ENCODE measurements at regions not wholly inside any gene's neighbourhood (a gene's known extent, or its start where the extent isn't known, plus 50 kb on each side); places are given as distances from the start of the nearest gene placed in this dataset.
"Not testable (repeated sequence)": the region's sequence is repeated elsewhere in the genome, so short reads cannot be mapped to it uniquely, and the experiment has no call there.

- no peak for TF ChIP-seq ESRRG (CRISPR knock-in tag; IDR thresholded peaks at IDR 0.05)
- TF ChIP-seq, protein P1, sequence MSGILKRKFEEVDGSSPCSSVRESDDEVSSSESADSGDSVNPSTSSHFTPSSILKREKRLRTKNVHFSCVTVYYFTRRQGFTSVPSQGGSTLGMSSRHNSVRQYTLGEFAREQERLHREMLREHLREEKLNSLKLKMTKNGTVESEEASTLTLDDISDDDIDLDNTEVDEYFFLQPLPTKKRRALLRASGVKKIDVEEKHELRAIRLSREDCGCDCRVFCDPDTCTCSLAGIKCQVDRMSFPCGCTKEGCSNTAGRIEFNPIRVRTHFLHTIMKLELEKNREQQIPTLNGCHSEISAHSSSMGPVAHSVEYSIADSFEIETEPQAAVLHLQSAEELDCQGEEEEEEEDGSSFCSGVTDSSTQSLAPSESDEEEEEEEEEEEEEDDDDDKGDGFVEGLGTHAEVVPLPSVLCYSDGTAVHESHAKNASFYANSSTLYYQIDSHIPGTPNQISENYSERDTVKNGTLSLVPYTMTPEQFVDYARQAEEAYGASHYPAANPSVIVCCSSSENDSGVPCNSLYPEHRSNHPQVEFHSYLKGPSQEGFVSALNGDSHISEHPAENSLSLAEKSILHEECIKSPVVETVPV (CRISPR knock-in tag; IDR thresholded peaks at IDR 0.05), result no peak
- TF ChIP-seq ZNF565 (CRISPR knock-in tag; conservative IDR thresholded peaks at IDR 0.05; ENCODE audit: low read depth), result no peak
- TF ChIP-seq ZFP3 (CRISPR knock-in tag; IDR thresholded peaks at IDR 0.05), result no peak
- no peak for TF ChIP-seq ZNF70 (CRISPR knock-in tag; IDR thresholded peaks at IDR 0.05)
- TF ChIP-seq ZFP30 (CRISPR knock-in tag; IDR thresholded peaks at IDR 0.05), result no peak
- no peak for TF ChIP-seq PPARA (CRISPR knock-in tag; IDR thresholded peaks at IDR 0.05; ENCODE audit: borderline replicate concordance)
- TF ChIP-seq, protein P2, sequence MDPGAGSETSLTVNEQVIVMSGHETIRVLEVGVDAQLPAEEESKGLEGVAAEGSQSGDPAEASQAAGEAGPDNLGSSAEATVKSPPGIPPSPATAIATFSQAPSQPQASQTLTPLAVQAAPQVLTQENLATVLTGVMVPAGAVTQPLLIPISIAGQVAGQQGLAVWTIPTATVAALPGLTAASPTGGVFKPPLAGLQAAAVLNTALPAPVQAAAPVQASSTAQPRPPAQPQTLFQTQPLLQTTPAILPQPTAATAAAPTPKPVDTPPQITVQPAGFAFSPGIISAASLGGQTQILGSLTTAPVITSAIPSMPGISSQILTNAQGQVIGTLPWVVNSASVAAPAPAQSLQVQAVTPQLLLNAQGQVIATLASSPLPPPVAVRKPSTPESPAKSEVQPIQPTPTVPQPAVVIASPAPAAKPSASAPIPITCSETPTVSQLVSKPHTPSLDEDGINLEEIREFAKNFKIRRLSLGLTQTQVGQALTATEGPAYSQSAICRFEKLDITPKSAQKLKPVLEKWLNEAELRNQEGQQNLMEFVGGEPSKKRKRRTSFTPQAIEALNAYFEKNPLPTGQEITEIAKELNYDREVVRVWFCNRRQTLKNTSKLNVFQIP (CRISPR knock-in tag; IDR thresholded peaks at IDR 0.05; ENCODE audit: borderline replicate concordance, low read depth), result no peak
- TF ChIP-seq PATZ1 (CRISPR knock-in tag; IDR thresholded peaks at IDR 0.05; ENCODE audit: borderline replicate concordance), result no peak
- TF ChIP-seq SNAI2 (CRISPR knock-in tag; IDR thresholded peaks at IDR 0.05), result no peak
- TF ChIP-seq GLIS3 (CRISPR knock-in tag; IDR thresholded peaks at IDR 0.05), result no peak
- TF ChIP-seq CREB5 (CRISPR knock-in tag; IDR thresholded peaks at IDR 0.05; ENCODE audit: low read depth), result no peak
- no peak for TF ChIP-seq ZC3H10 (CRISPR knock-in tag; IDR thresholded peaks at IDR 0.05)
- no peak for TF ChIP-seq RARB (CRISPR knock-in tag; IDR thresholded peaks at IDR 0.05)
- TF ChIP-seq, protein P3, sequence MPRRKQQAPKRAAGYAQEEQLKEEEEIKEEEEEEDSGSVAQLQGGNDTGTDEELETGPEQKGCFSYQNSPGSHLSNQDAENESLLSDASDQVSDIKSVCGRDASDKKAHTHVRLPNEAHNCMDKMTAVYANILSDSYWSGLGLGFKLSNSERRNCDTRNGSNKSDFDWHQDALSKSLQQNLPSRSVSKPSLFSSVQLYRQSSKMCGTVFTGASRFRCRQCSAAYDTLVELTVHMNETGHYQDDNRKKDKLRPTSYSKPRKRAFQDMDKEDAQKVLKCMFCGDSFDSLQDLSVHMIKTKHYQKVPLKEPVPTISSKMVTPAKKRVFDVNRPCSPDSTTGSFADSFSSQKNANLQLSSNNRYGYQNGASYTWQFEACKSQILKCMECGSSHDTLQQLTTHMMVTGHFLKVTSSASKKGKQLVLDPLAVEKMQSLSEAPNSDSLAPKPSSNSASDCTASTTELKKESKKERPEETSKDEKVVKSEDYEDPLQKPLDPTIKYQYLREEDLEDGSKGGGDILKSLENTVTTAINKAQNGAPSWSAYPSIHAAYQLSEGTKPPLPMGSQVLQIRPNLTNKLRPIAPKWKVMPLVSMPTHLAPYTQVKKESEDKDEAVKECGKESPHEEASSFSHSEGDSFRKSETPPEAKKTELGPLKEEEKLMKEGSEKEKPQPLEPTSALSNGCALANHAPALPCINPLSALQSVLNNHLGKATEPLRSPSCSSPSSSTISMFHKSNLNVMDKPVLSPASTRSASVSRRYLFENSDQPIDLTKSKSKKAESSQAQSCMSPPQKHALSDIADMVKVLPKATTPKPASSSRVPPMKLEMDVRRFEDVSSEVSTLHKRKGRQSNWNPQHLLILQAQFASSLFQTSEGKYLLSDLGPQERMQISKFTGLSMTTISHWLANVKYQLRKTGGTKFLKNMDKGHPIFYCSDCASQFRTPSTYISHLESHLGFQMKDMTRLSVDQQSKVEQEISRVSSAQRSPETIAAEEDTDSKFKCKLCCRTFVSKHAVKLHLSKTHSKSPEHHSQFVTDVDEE (CRISPR knock-in tag; IDR thresholded peaks at IDR 0.05), result no peak
- TF ChIP-seq OSR1 (CRISPR knock-in tag; IDR thresholded peaks at IDR 0.05), result no peak
- no peak for TF ChIP-seq TCF4 (CRISPR knock-in tag; IDR thresholded peaks at IDR 0.05; ENCODE audit: borderline replicate concordance)
- no peak for TF ChIP-seq CSDC2 (CRISPR knock-in tag; IDR thresholded peaks at IDR 0.05)
- TF ChIP-seq ARNTL (CRISPR knock-in tag; IDR thresholded peaks at IDR 0.05; ENCODE audit: borderline replicate concordance, low read depth), result no peak
- TF ChIP-seq ISL1 (CRISPR knock-in tag; IDR thresholded peaks at IDR 0.05), result no peak
- no peak for ATAC-seq
Measured at GRCh38 chr3:117868766-117869165, 1159.2 kb downstream of the TUSC7 start.

DNA sequence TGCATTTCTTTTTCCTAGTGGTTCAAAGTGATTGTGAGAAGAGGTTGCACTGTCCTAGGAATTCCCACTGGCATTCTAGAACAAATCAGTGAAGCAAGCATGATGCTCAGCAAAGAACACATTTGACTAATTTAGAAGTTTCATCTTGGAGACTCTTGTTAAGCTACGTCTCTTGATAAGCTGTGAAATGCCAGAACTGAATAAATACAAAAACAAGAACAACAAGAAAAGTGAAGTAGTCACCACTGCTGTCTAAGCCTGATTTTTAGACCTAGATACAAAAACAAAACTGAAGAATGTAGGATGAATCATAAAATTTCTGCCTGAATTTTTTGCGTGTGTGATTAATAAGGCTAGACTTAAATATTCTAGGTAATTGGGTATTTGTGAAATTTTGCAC, 1162.4 kb downstream of the TUSC7 start:
- TF ChIP-seq ZC3H10 (CRISPR knock-in tag; IDR thresholded peaks at IDR 0.05) (no peak), ESRRG (CRISPR knock-in tag; IDR thresholded peaks at IDR 0.05) (no peak), TCF4 (CRISPR knock-in tag; IDR thresholded peaks at IDR 0.05; ENCODE audit: borderline replicate concordance) (no peak), ZNF565 (CRISPR knock-in tag; conservative IDR thresholded peaks at IDR 0.05; ENCODE audit: low read depth) (no peak)
- TF ChIP-seq, protein P1 (CRISPR knock-in tag; IDR thresholded peaks at IDR 0.05), result no peak
- TF ChIP-seq, protein P3 (CRISPR knock-in tag; IDR thresholded peaks at IDR 0.05), result no peak
- TF ChIP-seq, protein P2 (CRISPR knock-in tag; IDR thresholded peaks at IDR 0.05; ENCODE audit: borderline replicate concordance, low read depth), result no peak
- no peak for ATAC-seq

- not testable (repeated sequence) for ATAC-seq
Measured at GRCh38 chr3:117872594-117873248, 1161.9 kb downstream of the IGSF11 start.

Data from SK-N-SH treated with all-trans-retinoic acid at 6 μM for 48 hours (cell line).